ENCODE measurements at regions not wholly inside any gene's neighbourhood (a gene's known extent, or its start where the extent isn't known, plus 50 kb on each side); places are given as distances from the start of the nearest gene placed in this dataset.

DNA sequence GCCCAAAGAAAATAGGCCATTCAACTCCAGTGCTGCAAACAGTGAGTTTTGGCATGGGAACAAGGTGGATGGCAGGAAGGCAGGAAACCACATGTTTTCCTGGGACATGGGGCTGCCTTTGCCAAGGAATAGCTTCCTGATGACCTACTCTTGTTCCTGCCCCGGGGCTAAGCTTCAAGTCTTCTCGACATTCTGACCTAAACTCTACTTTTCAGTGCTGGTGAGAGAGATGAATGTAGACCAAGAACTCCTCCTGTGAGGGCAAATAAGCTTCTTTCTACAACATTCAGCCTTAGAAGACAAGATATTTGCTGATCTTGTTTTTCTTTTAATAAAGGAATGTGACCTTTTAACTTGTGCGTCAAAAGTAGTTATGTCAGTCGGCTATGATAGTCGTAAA is 199.0 kb downstream of the GPR37 start:
- no peaks in the 10 kb centered on the region for H3K4me1 ChIP-seq
- H3K27me3 ChIP-seq = no peaks in the 10 kb centered on the region
- H3K4me3 ChIP-seq = no peak overlapping the region
- no peaks in the 10 kb centered on the region for H3K9me3 ChIP-seq
- WGBS, 2 donors = 54 to 71% methylated on average over 5 of the region's 5 CpGs
- no peak overlapping the region for H3K27ac ChIP-seq
- intact Hi-C loops (cut with DNase I) = no loop called here
- TF ChIP-seq CTCF (IDR thresholded peaks at IDR 0.05) (no peak), EP300 (IDR thresholded peaks at IDR 0.05) (no peak), POLR2A (IDR thresholded peaks at IDR 0.05) (no peak), POLR2AphosphoS5 (IDR thresholded peaks at IDR 0.05) (no peak)
- no peak for DNase-seq
- H3K36me3 ChIP-seq = no peaks in the 10 kb centered on the region

- Histone ChIP-seq H3K9me3 (no peaks in the 10 kb centered on the region), H3K27me3 (no peaks in the 10 kb centered on the region), H3K4me1 (no peaks in the 10 kb centered on the region), H3K27ac (no peak overlapping the region), H3K36me3 (no peaks in the 10 kb centered on the region), H3K4me3 (no peak overlapping the region)
- no peak for DNase-seq
- no peak for TF ChIP-seq EP300 (IDR thresholded peaks at IDR 0.05)
- TF ChIP-seq POLR2A (IDR thresholded peaks at IDR 0.05) = no peak
- no peak for TF ChIP-seq POLR2AphosphoS5 (IDR thresholded peaks at IDR 0.05)
- no peak for TF ChIP-seq CTCF (IDR thresholded peaks at IDR 0.05)
- intact Hi-C loops (cut with DNase I) = no loop called here
- 76 to 77% methylated on average over 1 of the region's 1 CpG for WGBS, 2 donors
These were observed 208.0 kb downstream of the GPR37 start for GRCh38 chr7:124557587-124557986.

- intact Hi-C loops (cut with DNase I) = no loop called here
- no peak for DNase-seq
- Histone ChIP-seq H3K4me1 (no peaks in the 10 kb centered on the region), H3K36me3 (no peaks in the 10 kb centered on the region), H3K4me3 (no peak overlapping the region), H3K9me3 (no peaks in the 10 kb centered on the region), H3K27ac (no peak overlapping the region), H3K27me3 (no peaks in the 10 kb centered on the region)
- TF ChIP-seq POLR2AphosphoS5 (IDR thresholded peaks at IDR 0.05) = no peak
- no peak for TF ChIP-seq POLR2A (IDR thresholded peaks at IDR 0.05)
- TF ChIP-seq EP300 (IDR thresholded peaks at IDR 0.05) = no peak
- no peak for TF ChIP-seq CTCF (IDR thresholded peaks at IDR 0.05)
- 70 to 73% methylated on average over 5 of the region's 5 CpGs for WGBS, 2 donors
These were observed 208.5 kb downstream of the GPR37 start for GRCh38 chr7:124557101-124557500.

DNA sequence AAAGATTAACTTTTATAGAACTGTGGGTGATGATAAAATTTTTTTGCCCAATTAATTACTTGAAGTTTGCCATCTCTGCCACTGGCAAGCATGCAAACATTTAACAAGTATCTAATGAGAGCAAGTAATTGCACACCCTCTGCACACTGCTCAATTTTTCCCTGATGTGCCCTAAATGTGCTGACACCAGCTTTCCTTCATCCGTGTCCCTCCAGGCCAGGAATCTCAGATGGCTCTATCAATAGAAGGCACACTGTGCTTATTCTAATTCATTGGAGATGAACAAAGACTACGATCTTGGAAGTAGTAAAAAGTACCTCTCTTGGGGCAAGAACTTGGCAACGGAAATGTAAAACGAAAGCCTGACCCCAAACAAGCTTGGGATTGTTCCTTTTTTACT is 212.1 kb downstream of the GPR37 start:
- no peak for DNase-seq
- 72 to 82% methylated on average over 4 of the region's 4 CpGs for WGBS, 2 donors
- intact Hi-C loops (cut with DNase I) = no loop called here

GRCh38 chr7:124552217-124552616 is 213.4 kb downstream of the GPR37 start:
- no peak for DNase-seq
- TF ChIP-seq CTCF (IDR thresholded peaks at IDR 0.05) (no peak), POLR2AphosphoS5 (IDR thresholded peaks at IDR 0.05) (no peak), POLR2A (IDR thresholded peaks at IDR 0.05) (no peak), EP300 (IDR thresholded peaks at IDR 0.05) (no peak)
- H3K36me3 ChIP-seq = no peaks in the 10 kb centered on the region
- WGBS, 2 donors = 67 to 85% methylated on average over 2 of the region's 2 CpGs
- no peak overlapping the region for H3K27ac ChIP-seq
- intact Hi-C loops (cut with DNase I) = no loop called here
- H3K4me1 ChIP-seq = no peaks in the 10 kb centered on the region
- no peaks in the 10 kb centered on the region for H3K27me3 ChIP-seq
- H3K4me3 ChIP-seq = no peak overlapping the region
- no peaks in the 10 kb centered on the region for H3K9me3 ChIP-seq

More for the DNA sequence above, 212.1 kb downstream of the GPR37 start:
- TF ChIP-seq POLR2AphosphoS5 (IDR thresholded peaks at IDR 0.05) (no peak), EP300 (IDR thresholded peaks at IDR 0.05) (no peak), POLR2A (IDR thresholded peaks at IDR 0.05) (no peak)
- Histone ChIP-seq H3K36me3 (no peaks in the 10 kb centered on the region), H3K4me1 (no peaks in the 10 kb centered on the region), H3K27ac (no peak overlapping the region), H3K27me3 (no peaks in the 10 kb centered on the region), H3K4me3 (no peak overlapping the region), H3K9me3 (no peaks in the 10 kb centered on the region)

Measured in sigmoid colon (tissue), 6 donors.